GM19035 (cell line): ENCODE measurements at regions not wholly inside any gene's neighbourhood (a gene's known extent, or its start where the extent isn't known, plus 50 kb on each side); places are given as distances from the start of the nearest gene placed in this dataset.

Source experiments
- ATAC-seq: cut with Tn5 transposase; IDR thresholded peaks from one replicate; pipeline ENCODE4 v1.9.1; 2021; ENCODE audit not compliant: unreplicated experiment

DNA sequence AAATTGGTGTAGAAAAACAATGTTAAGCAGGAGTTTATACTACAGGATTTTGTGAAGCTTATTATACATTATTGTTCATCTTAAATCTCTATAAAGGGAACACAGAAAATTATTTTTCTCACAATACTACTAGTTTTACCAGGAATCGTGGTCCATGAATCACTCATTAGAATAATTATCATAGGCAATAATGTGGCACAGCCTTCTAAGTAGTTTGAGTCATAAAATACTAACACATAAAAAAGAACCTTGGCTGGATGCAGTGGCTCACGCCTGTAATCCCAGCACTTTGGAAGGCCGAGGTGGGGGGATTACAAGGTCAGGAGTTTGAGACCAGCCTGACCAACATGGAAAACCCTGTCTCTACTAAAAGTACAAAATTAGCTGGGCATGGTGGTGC lies 393.1 kb upstream of the ZNF717 start:
- ATAC-seq = no peak

DNA sequence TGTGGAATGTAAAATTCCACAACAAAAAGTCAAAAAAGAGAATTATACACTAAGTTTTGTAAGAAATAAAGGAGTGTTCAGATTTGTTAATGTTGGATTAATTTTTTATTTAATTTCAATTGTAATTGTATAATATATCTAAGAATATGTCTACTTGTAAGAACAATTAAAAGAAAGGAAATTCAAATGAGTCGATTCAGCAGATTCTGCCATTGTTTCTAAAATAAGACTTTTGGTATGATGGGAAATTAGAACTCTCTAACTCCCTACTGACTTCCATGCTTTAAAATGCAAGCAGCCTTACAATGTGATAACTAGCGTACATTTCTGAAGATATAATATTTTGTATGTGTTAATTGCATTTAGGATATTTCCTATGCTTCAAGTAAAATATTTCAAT lies 395.9 kb upstream of the ZNF717 start:
- no peak for ATAC-seq

DNA sequence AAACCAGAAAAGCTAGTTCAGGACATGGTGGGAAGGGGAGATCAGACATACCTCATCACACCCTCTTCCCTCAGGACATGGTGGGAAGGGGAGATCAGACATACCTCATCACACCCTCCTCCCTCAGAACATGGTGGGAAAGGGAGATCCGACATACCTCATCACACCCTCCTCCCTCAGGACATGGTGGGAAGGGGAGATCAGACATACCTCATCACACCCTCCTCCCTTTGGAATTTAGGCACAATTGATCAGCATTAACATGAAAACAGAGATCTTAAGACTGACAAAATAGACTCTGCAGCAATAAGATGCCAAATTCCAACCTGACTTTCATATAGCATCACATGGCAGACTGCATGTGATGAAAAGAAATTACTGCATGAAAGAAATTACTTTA lies 412.7 kb upstream of the ZNF717 start:
- ATAC-seq = no peak

DNA sequence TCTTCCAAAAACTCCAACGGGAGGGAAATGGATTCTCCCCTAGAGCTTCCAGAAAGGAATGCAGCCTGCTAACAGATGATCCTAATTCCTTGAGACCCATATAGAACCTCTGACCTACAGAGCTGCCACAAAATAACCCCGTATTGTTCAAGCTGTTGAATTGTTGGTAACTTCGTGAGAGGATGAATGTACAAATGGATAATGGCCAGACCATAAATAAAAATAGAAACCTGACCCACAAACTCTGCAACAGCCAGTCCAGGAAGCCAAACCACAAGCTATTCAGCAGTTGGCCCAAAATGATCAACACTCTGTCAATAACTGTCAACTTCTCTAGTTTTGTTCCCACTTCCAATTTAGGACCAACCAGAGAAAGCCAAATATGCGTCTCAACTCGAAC lies 414.0 kb upstream of the ZNF717 start:
- ATAC-seq = no peak

DNA sequence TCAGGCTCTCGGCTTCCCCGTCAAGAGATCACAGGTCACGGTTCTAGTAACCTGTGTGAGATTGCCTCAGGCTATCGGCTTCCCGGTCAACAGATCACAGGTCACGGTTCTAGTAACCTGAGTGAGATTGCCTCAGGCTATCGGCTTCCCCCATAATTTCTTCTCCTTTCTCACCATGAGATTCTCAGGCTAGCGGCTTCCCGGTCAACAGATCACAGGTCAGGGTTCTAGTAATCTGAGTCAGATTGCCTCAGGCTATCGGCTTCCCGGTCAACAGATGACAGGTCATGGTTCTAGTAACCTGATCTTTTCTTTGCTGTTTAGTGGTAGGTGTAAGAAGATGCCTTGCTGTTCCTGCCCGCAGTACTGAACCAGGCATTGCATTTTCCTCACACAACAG lies 418.2 kb upstream of the ZNF717 start:
- no peak for ATAC-seq

DNA sequence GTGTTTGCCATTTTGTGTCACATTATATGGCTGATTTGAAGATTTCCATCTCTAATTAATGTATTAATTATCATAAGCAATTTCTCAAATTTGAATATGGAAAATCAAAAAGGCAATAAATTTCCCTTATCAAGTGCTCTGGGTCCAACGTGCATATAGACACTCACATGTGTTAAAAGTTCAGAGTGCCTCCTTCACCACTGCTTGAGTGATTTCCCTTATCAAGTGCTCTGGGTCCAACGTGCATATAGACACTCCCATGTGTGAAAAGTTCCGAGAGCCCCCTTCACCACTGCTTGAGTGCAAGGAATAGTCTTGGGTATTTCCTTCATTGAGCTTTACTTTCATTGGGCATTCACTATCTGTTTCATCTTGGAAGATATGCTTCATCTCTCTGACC lies 421.0 kb upstream of the ZNF717 start:
- ATAC-seq = no peak

DNA sequence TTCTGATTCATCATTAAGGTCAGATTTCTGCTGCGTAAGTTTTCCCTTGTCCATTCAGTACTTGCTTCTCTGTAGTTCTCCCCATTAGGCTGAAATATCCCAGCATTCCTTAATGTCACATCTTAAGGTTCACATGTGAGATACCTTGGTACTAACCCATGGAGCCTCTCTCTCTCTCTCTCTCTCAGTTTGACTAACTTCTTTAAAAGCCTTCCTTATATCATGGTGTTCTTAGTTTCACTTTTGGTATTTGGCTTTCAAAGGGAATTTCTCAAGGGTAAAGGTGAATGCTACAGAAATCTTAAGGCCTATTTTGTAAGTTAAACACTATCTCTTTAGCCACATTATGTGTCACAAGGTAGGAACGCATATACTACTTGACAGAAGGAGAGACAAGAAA lies 427.3 kb upstream of the ZNF717 start:
- ATAC-seq = no peak

DNA sequence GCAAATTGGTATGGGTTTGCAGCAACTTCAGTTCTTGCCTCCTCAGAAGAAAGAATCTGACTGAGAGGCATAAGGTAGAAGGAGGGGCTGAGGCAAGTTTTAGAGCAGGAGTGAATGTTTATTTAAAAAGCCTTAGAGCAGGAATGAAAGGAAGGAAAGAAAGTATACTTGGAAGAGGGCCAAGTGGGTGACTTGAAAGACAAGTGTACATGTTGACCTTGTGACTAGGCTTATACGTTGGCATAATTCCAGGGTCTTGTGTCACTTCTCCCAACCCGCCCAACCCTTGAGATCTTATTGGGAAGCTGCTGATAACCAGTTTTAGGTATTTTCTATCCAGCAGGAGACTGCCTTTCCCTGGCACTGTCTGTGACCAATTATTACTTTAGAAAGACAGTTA lies 436.9 kb upstream of the ZNF717 start:
- no peak for ATAC-seq

DNA sequence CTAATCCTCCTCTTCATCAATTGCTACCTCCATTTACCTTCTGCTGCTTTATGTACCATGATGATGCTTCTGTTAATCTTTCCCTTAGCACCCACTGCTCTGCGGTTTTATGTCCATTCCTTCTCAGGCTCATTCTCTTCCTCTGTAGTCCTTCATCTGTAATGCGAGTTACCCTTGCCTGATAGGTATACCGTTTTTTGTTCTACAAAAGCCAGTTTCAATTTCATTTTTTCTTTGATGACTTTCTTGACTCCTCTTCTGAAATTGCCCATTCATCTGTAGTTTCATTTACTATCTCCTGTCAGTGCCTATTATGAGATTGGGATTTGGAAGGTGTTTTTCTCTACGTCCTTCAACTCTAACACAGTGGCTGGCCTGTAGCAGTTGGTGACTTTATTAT lies 445.9 kb upstream of the ZNF717 start:
- no peak for ATAC-seq

DNA sequence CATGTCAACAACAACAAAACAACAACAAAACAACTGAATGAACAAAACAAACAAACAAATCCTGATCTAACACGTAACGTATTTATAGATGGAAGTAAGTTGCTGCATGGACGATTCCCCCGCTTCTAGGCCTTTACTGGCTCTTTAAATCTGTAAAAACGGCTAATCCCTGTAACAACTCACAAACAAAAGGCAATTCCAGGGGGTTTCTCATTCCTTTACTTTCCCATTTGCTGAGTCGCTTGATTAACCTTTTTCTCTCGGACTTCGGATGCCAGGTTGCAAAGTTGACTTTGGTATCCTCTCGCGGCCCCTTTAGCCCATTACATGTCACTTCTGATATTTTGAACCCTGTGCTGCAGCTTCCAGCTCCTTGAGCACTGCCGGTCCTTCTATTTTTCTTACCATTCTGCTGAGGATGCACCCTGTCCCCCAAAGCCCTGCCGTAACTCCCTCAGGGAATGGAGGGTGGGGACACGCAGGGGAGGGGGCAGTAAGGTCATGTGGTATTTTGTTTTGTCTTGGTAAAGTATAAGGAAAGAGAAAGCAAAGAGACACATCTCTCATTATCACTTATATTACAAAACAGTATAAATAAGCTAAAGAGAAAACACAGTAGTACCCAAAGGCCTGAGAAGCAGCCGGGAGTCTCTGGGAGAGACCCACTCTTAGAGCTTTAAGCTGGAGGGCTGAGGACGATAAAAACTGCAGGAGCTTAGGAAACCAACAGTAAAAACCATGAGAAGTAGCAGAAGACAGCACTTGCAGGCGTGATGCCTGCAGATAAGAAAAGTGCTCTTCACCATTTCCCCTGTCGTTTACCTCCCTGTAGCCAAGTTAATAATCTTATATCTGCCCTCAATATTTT lies 457.8 kb upstream of the ZNF717 start:
- ATAC-seq = no peak

DNA sequence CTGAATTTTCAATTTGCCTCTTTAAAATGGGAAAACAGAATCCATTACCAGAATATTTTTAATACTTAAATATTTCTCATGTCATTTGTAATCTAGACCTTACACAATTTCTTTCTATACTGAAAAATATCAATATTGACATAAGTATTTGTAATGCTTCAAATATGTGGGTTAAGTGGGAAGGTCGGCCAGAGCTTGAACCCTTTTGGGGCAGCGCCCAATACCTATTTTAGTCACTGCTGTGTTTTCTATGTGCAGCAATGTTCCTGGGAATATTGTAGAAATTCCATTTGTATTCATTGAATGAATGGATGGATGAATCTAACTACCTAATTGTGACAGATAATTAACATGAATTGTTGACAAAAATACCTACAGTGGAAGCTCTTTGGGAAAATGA lies 459.7 kb upstream of the ZNF717 start:
- ATAC-seq = no peak

DNA sequence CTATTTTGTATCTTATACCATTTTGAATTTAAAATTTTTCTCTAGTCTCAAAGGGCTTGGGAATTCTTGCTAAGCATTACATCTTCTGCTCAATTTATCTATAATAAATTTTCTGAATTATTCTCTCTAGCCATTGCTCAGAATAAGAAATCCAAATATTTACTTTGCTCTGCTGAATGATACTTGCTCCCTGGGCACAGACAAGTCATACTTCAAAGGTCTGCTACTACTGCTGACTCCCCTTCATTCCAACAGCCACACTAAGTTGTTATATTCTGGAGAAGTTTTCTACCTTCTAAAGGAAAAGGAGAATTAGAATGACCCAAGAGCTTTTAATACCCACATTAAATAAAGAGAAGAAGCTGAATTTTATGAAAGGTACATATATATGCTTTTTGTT lies 460.3 kb upstream of the ZNF717 start:
- no peak for ATAC-seq

DNA sequence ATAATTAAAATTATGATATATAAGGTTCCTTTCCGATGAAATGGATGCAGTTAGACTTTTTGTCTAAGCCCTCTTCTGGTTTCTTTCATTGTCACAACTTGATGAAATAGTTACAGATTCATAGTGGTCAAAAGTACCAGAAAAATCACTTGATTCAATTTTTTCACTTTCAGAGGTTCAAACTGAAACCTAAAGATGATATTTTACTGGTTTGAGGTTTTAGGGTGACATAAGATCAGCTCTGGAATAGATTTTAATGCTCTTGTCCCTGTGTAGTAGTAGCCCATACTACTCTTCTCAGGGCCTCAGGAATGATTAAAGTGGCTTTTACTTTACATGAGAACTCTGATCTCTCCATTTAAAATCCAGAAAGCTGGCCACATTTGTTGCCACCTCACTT lies 479.1 kb upstream of the ZNF717 start:
- no peak for ATAC-seq

DNA sequence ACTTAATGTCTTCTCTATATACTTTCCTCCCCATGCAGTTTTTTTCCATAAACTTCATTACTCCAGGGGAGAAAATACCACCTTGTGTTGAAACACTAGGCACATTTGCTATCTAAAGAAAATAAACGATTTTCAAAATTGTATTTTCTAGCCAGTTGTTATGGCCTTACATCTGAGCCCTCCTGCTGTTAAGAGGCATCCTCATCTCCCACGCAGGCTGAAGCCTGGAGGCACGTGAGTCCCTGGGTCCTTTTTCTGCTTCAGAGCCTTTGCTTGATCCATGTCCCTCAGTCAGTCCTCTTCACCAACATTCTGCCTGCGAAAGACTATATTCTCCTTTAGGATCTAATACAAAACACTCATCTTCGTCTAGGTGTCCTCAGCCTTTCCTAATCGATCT lies 479.6 kb upstream of the ZNF717 start:
- ATAC-seq = no peak

DNA sequence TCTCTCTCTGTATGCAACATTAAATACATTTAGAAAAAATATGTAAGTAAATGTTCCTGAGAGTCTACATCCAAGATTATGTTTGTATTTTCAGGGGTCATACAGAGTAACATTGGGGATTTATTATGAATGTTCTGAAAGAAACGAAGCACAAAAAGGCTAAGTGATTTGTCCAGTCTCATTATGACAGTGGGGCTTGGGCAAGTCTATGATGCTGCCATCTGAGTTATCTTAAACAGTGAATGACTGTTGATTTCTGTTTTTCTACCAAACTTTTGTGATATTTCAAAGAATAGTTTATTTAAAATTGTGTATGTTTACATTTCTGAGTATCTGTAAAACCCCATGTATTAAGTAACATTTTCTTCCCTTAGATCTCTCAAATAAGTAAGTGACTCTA lies 481.2 kb upstream of the ZNF717 start:
- ATAC-seq = no peak

DNA sequence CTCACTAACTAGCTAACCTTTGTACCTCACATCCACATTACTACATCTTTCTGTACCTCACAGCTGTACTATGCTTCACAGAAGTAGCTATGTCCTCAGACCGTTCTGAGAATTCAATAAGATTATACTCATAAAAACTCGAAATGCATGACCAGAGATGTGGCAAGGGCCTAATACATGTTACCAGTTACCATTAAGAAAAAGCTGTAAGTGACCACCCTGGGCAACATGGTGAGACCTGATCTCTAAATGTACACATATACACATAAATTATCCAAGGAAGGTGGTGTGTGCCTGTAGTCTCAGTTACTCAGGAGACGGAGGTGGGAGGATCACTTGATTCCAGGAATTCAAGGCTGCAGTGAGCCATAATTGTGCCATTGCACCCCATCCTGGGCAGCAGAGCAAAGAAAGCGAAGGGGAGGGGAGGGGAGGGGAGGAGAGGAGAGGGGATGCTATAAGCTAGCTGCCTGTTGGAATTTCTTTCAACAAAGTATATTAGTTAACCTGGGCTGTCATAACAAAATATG lies 482.6 kb upstream of the ZNF717 start:
- ATAC-seq = no peak

DNA sequence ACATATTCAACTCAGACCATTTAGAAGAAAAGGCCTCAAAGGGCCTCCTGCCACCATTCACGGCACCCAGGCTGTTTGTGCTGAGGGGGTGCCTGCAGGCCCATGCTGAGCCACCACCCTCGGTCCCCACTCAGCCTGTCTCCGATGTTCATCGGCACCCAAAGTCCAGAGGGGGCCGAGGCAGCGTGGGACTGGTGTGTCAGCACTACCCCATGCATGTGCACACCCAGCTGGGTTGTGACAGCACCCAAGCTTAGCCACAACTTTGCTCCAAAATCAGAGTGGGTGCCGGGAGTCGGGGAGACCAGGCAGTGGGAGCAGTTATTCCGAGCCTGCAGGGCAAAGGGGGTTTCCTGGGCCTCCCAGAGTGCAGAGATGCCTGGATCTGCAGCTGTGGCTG lies 508.5 kb upstream of the ZNF717 start:
- ATAC-seq = no peak

DNA sequence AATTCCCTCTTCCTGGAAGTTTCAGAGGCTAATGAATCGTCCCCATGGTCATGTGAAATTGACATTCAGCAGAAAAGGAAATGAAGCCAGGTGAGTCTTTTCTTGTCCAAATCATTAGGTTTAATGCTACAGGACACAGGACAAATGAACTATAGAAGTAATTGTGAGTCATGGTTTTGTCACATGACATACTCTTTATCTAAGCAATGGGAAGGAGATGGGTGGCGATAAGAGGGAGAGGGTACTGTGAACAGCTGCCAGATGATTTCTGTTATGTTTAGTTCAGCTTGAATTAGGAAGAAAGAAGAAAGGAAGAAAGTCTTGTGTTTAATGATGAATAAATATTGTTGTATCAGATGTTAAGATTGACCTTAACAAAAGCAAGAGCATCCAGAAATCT lies 515.4 kb upstream of the ZNF717 start:
- no peak for ATAC-seq

DNA sequence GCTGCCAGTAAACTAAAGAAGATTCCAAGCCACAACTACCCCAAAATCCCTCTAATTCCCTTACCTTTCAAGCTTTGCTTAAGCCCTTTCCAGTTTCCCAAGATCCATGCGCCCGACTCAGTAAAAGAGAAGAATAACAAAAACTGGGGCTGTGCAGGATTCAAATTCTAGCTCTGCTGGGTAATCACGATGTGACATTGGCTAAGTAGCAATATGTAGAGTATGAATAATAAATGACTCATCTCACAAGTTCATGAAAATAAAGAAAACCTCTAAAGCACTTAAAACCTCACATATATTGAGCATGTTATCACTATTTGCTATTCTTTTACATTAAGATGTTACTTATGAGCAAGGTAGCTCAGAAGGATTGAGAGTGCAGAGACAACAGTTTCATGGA lies 522.2 kb upstream of the ZNF717 start:
- no peak for ATAC-seq

DNA sequence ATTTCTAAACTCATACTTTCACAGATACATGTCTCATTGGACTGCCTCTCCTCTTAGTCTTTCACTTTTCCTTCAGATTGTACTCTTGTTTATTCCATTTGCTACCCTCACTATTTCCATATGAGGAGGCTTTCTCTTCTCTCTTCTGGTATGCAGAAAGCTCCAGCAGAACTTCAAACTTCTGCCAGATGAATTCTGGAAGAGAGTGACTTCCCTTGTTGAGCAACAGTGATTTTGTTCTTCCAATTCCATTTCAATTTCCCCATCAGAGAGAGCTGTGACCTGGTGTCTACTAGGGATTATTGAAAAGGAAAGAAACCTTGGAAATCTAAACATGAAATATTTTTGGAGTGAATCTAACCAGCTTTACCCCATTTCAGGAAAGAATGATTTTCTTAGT lies 523.2 kb upstream of the ZNF717 start:
- no peak for ATAC-seq

DNA sequence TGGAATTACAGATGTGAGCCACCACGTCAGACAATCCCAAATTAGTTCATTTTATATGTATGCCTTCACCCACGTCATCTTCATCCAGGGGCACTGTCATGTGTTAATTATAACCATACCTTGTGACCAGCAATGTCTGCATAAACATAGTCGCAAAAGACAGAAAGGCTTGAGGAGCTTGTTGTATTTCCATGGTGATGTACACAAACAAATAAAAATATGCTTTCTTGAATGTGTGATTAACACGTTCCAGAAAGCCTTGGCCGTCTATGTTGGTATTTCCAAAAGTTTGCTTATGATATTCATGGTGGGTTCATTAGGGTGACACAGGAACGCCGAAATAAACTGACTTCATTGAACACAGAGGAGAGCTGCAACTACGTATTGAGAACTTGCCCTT lies 524.7 kb upstream of the ZNF717 start:
- no peak for ATAC-seq

DNA sequence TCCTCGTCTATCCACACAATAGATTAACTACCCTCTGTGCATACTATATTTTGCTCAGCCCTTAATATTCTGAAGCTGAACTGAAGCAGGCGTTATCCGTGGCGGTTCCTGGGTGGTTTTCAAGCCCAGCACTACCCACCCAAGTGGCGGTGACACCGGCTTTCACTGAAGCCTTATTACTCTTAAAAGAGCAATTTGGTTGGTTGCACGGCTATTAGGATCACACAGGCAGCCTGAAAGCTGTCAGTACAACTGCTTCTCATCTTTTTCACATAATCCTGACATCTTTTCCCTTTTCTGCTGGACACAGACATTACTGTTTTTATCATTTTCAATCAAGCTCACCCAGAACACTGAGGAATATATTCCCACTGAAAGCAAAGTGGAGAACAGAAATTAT lies 525.3 kb upstream of the ZNF717 start:
- no peak for ATAC-seq

DNA sequence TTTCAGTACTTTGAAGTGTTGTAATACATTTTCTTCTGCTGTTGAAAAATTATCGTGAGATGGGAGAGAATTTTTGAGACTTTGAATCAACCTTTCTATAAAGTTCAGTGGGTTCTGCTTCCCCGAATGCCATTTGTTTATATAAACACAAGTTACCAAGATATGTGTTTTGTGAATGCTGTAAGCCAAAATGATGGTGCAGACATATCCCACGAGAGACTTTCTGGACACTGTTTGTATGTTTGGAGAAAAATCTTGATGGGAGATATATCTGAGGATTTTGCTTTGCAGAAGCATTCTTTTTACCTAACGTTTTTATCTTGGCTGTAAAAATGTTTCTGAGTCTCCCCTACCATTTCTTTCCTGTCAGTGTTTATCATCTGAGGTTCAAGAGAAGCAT lies 526.6 kb upstream of the ZNF717 start:
- no peak for ATAC-seq
